ENCODE measurements at regions not wholly inside any gene's neighbourhood (a gene's known extent, or its start where the extent isn't known, plus 50 kb on each side); places are given as distances from the start of the nearest gene placed in this dataset.
"Not testable (repeated sequence)": the region's sequence is repeated elsewhere in the genome, so short reads cannot be mapped to it uniquely, and the experiment has no call there.

DNA sequence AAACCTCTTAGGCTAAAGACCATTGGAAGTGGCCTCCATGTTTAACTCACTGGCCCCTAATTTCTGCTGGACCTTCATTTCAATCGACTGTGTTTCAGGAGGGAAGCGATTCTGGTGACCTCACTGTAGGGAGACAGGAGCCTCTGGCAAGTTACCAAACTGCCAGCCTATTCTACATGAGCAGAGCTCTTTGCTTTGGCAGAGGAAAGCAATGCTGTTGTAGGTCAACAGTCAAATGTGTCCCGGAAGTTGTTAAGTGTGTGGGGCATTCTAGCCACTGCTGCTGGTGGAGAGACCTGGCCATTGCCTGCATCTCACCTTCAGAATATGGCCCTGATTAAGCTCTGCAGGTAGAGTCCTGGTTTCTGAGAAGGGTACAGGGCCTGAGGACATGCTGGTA is 306.8 kb upstream of the NOTCH2NLA start:
- TF ChIP-seq, protein P1, sequence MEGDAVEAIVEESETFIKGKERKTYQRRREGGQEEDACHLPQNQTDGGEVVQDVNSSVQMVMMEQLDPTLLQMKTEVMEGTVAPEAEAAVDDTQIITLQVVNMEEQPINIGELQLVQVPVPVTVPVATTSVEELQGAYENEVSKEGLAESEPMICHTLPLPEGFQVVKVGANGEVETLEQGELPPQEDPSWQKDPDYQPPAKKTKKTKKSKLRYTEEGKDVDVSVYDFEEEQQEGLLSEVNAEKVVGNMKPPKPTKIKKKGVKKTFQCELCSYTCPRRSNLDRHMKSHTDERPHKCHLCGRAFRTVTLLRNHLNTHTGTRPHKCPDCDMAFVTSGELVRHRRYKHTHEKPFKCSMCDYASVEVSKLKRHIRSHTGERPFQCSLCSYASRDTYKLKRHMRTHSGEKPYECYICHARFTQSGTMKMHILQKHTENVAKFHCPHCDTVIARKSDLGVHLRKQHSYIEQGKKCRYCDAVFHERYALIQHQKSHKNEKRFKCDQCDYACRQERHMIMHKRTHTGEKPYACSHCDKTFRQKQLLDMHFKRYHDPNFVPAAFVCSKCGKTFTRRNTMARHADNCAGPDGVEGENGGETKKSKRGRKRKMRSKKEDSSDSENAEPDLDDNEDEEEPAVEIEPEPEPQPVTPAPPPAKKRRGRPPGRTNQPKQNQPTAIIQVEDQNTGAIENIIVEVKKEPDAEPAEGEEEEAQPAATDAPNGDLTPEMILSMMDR (conservative IDR thresholded peaks at IDR 0.05; ENCODE audit: low read depth, low read length), result not testable (repeated sequence)
- not testable (repeated sequence) for TF ChIP-seq POLR2A (IDR thresholded peaks at IDR 0.05; ENCODE audit: low read depth, low read length); SMC3 (IDR thresholded peaks at IDR 0.05; ENCODE audit: low read depth, low read length); RAD21 (IDR thresholded peaks at IDR 0.05; ENCODE audit: low read length)
- TF ChIP-seq, protein P2, sequence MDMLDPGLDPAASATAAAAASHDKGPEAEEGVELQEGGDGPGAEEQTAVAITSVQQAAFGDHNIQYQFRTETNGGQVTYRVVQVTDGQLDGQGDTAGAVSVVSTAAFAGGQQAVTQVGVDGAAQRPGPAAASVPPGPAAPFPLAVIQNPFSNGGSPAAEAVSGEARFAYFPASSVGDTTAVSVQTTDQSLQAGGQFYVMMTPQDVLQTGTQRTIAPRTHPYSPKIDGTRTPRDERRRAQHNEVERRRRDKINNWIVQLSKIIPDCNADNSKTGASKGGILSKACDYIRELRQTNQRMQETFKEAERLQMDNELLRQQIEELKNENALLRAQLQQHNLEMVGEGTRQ (IDR thresholded peaks at IDR 0.05; ENCODE audit: low read depth, low read length), result not testable (repeated sequence)
